ENCODE measurements at regions not wholly inside any gene's neighbourhood (a gene's known extent, or its start where the extent isn't known, plus 50 kb on each side); places are given as distances from the start of the nearest gene placed in this dataset.
"Not testable (repeated sequence)": the region's sequence is repeated elsewhere in the genome, so short reads cannot be mapped to it uniquely, and the experiment has no call there.

GRCh38 chr21:25166904-25167303, 440.4 kb downstream of the MRPL39 start:
- TF ChIP-seq EZH2phosphoT487 (IDR thresholded peaks at IDR 0.05; ENCODE audit: borderline replicate concordance); CTCF (conservative IDR thresholded peaks at IDR 0.05; ENCODE audit: low read length): not testable (repeated sequence)

All from Loucy (cell line).